Brain pericyte (primary cell): ENCODE measurements at regions not wholly inside any gene's neighbourhood (a gene's known extent, or its start where the extent isn't known, plus 50 kb on each side); places are given as distances from the start of the nearest gene placed in this dataset.
A peak's percentile ranks its signal among the peaks of the same experiment; 100 is the strongest.

Experiments
- DNase-seq: peaks from one replicate; pipeline ENCODE4 v3.0.0-alpha.2; 2012; ENCODE audit warnings: low read depth, low spot score

DNA sequence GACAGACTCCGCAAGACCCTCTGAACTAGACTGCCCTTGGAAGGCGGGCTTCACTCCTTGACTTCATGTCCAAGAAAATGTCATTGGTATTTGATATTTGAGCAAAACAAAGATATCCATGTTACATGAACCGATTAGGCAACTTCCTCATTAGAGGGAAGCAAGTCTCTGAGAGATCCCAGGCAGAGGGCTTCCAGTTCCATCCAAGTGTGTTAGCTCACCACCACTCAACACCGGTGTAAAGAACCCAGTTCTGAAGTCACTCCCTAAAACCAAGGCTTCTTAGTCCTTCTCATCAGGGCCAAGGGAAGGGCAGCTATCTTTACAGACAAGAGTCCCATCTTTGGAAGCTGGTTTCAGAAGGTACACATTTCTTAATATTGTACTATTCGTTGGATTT is 87.2 kb upstream of the CDKN3 start:
- no peak for DNase-seq

DNA sequence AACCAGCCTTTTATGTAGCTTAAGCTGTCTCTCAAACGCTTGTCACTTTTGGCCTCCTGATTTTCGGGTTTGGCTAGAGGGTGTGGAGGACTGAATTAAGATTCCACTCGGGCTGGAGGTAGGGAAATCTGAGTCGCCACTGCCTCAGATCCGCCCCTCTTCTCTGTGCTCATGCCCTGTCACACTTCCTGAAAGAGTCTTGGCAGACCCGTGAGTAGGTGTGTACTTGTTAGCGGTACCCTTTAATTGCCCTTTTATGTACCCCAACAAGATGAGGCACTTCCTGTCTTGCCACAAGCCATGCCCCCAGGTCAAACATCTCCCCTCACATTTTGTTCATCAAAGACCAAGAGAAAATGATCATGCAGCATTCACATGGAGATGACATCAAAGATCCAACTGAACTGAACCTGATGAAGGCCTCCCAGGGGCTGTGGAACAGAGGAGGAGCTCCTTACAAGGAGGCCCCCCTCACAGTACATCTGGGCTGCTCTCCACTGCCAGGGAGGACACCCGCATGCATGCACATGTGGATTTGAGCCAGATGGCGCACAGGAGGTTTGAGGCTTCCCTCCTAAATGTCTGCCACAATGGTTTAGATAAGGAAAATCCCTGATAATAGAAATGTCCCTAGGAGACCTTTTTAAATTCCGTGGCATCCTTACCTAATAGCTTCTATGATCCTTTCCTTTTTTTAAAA is 86.5 kb upstream of the CDKN3 start:
- DNase-seq: no peak

- no peak for DNase-seq
These were observed 86.0 kb upstream of the CDKN3 start for GRCh38 chr14:54310851-54311228.

DNA sequence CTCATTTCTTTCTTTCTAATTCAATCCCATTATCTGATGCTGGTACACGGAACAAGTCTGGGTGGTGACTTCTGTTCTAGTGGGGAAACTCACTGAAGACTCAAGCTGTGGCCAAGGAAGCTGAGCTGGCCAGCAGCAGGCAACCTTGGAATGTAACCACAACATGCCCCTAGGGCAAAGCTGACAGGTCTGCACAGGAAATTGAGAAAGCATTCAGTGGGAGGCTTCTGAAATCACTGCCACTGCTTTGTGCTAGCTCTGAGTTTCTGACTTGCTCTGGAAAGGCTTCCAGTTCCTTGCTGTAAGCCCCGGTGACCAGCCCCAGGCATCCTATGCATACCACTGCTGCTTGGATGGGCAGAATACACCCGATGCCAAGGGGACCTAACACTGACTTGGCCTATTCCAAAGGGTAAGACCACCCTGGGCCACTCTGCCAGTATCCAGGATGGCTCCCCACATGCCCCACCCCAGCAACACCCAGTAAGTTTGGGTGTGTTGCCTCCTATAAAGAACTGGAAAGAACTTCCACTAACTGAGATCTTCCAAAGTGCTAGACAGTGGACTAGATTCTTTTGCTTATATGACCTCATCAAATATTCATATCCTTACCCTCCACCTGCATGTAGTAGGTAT is 84.5 kb upstream of the CDKN3 start:
- DNase-seq: peak; percentile 41

- no peak for DNase-seq
These were observed 82.3 kb upstream of the CDKN3 start for GRCh38 chr14:54314365-54315104.

- no peak for DNase-seq
These were observed 80.2 kb upstream of the CDKN3 start for GRCh38 chr14:54316652-54317051.

GRCh38 chr14:54317391-54317790 is 79.4 kb upstream of the CDKN3 start:
- DNase-seq: no peak

- DNase-seq: no peak
These were observed 74.6 kb upstream of the CDKN3 start for GRCh38 chr14:54322246-54322645.

DNA sequence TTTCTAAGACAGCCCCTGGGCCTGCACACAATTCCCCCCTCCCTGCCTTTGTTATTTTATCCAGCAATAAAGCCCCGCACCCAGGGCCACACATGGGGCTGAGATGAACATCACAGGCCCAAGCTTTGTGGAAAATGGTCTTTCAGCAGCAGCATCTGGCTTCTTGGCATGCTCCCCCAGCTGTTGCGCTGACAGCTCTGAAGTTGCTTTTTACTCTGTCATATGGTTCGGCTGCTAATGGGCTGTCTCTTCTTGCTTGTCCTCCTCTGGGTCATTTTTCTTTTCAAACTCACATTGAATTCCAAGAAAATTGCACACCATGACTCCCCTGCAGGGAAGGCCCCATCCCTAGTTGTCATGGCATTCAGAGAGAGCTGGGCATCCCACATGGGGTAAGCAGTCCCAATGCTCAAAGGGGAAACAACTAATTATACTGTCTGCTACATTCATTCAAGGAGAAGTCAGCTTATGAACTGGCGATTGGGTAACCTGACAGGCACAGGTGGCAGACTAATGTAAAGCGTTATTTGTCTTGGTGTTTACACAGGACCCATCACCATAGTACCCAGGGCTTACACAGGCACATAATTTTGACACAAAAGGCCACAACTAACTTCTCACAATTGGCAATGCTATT is 74.0 kb upstream of the CDKN3 start:
- no peak for DNase-seq

- DNase-seq: no peak
These were observed 71.0 kb upstream of the CDKN3 start for GRCh38 chr14:54325766-54326165.

GRCh38 chr14:54329082-54329695 is 67.6 kb upstream of the CDKN3 start:
- DNase-seq: no peak

DNA sequence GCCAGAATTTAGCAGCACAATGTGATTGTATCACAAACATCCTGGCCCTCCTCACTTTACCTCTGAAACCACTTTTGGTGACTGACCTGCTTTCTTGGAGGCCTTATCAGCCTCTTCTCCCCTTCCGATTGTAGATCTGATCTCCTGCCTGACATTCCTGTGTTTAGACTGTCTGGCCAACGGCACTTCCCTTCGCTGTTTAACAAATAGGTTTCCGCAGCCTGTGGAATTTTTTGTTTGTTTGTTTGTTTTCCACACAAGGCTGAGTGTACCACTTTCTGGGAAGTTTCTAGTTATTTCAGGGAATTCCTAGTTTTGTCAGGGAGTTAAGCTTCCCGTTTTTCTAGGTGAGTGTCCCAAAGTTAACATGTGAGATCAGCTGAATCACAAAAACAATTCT is 65.9 kb upstream of the CDKN3 start:
- DNase-seq: no peak

- no peak for DNase-seq
These were observed 65.3 kb upstream of the CDKN3 start for GRCh38 chr14:54331516-54331915.

GRCh38 chr14:54332490-54332889 is 64.3 kb upstream of the CDKN3 start:
- DNase-seq: no peak

DNA sequence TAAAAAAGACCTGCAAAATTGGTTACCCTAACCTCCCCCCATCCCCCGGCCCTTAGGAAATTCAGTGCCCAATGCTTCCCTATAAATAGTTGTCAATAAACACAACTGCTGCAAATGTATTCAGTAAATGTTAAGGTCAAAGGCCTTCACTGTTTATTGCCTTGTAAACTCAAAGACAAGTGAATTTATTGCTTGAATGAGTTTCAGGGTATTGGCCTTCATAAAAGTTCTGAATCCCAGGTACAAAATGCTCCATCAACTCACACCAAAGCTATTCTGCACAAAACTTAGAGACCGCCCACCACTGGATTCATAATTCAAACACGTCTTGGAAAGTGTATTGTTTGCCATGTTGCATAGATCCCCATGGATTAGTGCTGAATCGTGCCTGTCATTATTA is 63.3 kb upstream of the CDKN3 start:
- DNase-seq: no peak

DNA sequence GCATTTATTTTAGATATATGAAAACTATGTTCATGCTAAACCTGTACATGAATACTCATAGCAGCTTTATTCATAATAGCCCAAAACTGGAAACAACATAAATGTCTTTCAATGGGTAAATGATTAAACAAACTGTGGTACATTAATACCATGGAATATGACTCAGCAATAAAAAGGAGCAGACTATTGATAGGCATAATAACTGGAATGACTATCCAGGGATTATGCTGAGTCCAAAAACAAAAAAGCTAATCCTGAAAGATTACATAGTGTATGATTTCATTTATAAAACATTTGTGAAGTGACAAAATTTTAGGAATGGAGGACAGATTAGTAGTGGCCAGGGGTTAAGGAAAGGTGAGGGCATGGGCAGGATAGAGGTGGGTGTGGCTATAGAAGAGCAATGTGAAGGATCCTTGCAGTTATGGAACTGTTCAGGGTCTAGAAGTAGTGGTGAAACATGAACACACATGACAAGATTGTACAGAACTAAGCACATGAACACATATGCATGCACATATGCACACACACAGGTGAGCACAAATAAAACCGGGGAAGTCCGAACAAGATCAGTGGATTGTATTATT is 61.1 kb upstream of the CDKN3 start:
- DNase-seq: no peak

DNA sequence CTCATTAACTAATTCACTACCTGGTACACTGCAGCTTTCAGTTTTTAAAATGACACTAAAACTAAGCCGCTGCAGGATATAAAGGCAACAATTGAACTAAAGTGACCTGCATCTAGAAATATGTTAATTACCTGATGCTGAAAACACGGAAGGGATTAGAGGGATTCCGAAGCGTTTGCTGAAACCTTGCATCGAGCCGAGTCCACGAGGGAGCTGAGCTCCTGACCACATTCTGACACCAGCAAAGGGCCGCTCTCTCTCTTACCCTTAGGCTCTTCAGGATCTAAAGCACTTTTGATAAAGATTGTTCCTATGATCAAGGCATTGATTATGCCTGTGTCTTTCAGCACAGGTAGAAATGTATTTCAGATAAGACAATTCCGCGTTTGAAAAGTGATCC is 59.5 kb upstream of the CDKN3 start:
- no peak for DNase-seq

- no peak for DNase-seq
These were observed 58.0 kb upstream of the CDKN3 start for GRCh38 chr14:54338696-54339317.

DNA sequence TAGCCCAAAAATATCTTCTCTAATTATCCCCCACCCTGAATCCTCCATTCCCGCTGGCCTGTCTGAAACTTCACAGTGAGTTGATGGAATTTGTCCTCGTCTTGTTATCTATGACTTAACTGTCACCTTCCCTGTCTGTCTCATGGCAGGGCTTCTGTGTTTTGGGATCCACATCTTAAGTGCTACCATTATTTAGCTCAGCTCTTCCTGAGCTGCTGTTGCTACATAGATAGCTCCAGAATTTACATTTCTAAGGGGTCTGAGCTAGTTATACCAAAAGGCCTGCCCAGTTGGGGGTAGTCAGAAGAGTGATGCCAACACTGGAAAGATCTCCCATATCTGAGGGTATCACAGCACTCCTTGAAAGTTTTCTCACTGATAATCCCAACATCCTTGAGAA is 57.0 kb upstream of the CDKN3 start:
- DNase-seq: no peak

GRCh38 chr14:54342806-54343205 is 54.0 kb upstream of the CDKN3 start:
- DNase-seq: no peak
